AG10803 (cell line): ENCODE measurements at regions not wholly inside any gene's neighbourhood (a gene's known extent, or its start where the extent isn't known, plus 50 kb on each side); places are given as distances from the start of the nearest gene placed in this dataset.

ENCODE experiments used
- DNase-seq: peaks from one replicate; pipeline ENCODE4 v3.0.0; 2010; ENCODE audit warnings: low read depth
- H3K4me3 ChIP-seq: 2 replicates; pipeline ENCODE4 v1.5.1; 2011; ENCODE audit warnings: mild to moderate bottlenecking, low read length, control low read depth
- TF ChIP-seq, protein P1 (sequence below): conservative IDR thresholded peaks from 2 replicates; pipeline ENCODE4 v1.5.1; 2011; ENCODE audit warnings: mild to moderate bottlenecking, low read length, control low read depth, inconsistent platforms

DNA sequence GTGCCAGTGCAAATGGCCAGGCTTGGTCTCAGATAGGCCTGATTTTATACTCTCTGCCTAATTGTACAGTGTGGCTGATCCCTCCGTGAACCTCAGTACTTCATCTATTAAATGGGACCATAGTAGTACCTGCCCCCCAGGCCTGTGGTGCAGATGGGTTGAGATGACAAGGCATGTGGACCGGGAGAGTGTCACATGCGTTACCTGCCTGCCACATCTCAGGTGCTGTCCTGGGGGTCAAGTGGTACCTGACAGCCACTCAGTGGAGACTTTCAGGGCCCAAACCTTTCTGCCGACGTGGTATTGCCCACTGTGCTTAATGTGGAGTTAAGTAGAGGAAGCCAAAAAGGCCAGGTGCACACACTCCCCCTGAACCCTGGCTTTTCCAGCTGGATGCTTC lies 197.3 kb downstream of the FOXD2 start:
- no peak for DNase-seq
- TF ChIP-seq, protein P1, sequence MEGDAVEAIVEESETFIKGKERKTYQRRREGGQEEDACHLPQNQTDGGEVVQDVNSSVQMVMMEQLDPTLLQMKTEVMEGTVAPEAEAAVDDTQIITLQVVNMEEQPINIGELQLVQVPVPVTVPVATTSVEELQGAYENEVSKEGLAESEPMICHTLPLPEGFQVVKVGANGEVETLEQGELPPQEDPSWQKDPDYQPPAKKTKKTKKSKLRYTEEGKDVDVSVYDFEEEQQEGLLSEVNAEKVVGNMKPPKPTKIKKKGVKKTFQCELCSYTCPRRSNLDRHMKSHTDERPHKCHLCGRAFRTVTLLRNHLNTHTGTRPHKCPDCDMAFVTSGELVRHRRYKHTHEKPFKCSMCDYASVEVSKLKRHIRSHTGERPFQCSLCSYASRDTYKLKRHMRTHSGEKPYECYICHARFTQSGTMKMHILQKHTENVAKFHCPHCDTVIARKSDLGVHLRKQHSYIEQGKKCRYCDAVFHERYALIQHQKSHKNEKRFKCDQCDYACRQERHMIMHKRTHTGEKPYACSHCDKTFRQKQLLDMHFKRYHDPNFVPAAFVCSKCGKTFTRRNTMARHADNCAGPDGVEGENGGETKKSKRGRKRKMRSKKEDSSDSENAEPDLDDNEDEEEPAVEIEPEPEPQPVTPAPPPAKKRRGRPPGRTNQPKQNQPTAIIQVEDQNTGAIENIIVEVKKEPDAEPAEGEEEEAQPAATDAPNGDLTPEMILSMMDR: no peak
- H3K4me3 ChIP-seq: no peak overlapping the region

DNA sequence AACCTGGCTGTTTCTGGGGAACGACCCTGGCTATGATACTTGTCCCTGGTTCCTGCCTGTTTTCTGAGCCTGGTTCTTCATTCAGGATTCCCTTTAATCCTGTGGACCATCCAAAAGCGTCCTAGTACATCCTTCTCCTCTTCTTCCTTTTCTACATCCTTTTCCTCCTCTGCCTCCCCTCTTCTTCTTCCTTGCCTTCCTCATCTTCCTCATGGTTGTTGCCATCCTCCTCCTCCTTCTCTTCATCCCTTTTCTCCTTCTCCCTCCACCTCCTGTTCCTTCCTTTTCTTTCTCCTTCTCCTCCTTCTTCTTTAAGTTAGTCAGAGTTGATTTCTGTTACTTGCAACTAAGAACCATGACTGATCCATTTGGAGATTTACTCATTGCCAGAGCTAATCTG lies 197.8 kb downstream of the FOXD2 start:
- no peak for DNase-seq
- H3K4me3 ChIP-seq: no peak overlapping the region
- TF ChIP-seq, protein P1: no peak

DNA sequence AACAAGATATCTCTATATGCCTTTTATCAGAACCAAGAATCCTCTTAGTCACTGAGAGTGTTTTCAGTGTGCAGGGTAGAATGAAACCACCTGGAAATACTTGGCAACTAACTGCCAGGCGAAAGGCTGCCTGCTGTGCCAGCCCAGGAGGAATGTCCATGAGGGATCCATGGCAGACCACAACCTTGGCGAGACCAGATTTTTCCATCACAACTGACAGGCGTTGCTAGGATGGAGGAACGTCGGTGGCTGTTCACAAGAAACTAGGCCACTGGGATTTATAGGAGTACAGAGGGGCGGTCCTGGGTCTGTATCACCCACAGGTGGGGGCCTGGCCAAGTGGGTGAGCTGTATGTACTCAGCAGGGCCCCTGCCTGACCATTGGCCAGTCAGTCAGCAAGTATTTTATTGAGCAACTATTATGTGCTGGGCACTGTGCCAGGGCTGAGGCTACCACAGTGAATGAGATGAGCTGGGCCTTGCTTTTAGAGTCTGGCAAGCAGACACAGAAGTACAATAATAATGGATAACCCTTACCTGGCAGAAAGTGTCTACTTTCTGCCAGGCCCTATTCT lies 199.4 kb downstream of the FOXD2 start:
- peak; percentile 18 for DNase-seq

DNA sequence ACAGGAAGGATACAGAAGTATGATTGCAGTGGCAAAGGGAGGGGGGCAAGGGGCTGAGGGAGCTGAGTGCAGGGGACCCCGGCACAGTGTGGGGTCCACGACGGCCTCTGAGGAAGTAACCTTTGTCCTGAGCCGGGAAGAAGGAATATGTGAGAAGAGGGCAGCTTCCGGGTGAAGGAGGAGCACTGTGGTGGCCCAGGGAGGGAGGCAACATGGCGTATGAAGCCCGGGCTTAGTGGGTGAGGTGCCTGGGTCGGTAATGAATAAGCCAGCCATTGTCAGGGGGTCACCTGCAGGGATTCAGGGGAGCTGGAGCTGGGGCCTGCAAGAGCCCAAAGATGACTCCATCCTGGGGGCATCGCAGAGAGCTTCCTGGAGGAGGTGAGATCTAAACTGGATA lies 200.4 kb downstream of the FOXD2 start:
- DNase-seq: no peak

More for the DNA sequence above, 199.4 kb downstream of the FOXD2 start:
- no peak overlapping the region for H3K4me3 ChIP-seq
- TF ChIP-seq, protein P1: no peak

DNA sequence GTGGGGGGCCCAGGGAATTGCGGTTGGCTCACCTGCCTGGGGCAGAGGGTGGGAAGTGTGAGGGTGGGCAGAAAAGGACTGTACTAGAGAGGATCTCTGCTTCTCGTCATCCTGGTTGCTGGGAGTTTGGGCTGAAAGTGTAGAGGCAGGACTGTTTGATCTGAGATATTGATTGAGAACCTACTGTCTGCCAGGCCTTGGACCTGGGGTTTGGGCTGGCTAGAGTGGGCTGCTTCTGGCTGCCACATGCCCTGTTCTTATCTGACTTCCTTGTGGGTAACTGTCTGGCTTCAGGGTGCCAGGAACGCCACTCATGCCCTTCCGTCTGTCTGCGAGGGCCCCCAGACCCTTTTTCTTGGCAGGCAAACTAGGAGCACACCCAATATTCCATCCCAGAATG lies 200.9 kb downstream of the FOXD2 start:
- no peak overlapping the region for H3K4me3 ChIP-seq
- DNase-seq: no peak
- TF ChIP-seq, protein P1: no peak

More for the DNA sequence above, 200.4 kb downstream of the FOXD2 start:
- H3K4me3 ChIP-seq: no peak overlapping the region
- TF ChIP-seq, protein P1: no peak

DNA sequence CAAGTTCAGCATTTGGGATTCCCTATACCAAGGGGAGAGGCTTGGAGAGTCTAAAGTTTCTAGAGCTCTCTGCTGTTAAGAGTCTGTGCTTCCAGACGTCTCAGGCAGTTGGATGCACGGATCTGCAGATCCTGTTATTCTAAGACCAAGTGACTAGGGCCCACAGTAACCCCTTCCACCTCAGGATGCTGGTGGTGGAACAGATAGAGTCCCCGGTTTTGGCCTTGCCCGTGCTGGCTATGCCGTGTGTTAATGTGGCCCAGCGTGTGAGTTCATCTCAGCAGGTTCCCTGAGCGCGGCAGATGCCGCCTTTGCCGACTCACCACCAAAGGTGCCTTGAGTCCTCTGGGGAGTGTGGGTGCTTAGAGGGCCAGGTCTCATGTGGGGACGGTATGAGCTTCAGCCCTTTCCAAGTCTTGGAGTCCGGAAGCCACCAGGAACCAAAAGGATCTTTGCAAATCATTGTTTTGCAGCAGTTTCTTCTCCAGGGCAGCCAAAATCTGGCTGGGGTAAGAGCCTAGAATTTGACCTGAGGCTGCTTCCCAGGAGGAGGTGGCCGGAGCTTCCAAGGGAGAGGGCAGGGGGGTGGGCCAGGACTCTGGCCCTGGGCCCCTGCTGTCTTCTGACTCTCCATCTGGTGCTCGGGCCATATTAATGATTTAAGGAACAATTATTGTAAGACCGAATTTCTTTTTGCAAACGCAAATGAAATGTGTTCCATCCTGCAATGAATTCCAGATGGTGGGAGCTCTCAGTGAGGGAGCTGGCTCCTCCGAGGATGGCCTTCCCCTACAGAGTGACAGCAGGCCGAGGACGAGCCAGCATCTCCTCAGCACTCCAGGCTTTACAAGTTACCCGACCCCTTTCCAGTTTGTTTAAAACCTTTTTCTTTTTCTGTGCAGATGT lies 205.7 kb downstream of the FOXD2 start:
- peak; percentile 3 for DNase-seq
- no peak overlapping the region for H3K4me3 ChIP-seq
- TF ChIP-seq, protein P1: no peak

DNA sequence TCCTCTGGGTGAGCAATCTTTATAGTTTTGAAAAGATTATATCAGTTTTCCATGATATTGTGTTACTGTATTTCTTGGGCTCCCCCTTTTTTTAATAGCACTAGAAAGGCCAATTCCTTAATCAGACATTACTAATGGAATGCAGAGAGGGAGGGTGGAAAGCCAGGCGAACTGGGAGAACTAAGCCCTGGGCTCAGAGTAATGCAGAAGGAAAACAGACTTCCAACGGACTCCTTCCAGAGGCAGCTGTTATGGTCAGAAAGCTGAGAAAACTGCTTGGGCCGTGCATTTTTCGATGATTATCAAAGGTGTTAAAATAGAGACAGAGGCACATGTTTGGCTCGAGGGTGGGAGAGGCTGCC lies 206.3 kb downstream of the FOXD2 start:
- DNase-seq: peak; percentile 28
- TF ChIP-seq, protein P1: no peak
- H3K4me3 ChIP-seq: no peak overlapping the region
